Stromal cell of bone marrow (primary cell): ENCODE measurements at regions not wholly inside any gene's neighbourhood (a gene's known extent, or its start where the extent isn't known, plus 50 kb on each side); places are given as distances from the start of the nearest gene placed in this dataset.

Source experiments
- DNase-seq: peaks from one replicate; pipeline ENCODE4 v3.0.0-alpha.2; 2012; ENCODE audit warnings: low read depth

- DNase-seq = no peak
Measured at GRCh38 chr12:90899456-90900182, 55.4 kb downstream of the CCER1 start.

DNA sequence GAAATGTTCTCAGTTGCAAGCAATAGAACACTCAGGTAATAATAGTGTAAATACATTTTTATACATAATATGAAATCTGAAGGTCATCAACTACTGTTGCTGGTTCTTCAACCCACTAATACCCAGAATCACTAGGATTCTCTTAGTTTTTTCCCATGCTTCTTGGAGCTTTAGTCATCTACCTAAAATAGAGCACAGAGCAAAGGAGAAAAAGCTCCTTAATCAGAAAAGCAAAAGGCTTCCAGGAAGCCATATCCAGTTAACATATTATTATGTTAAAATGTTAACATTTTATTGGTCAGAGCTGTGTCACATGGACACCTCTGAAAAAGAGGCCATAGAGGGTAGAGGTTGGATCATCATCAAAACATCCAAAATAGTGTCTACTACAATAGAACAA is 57.0 kb downstream of the CCER1 start:
- DNase-seq = no peak

DNA sequence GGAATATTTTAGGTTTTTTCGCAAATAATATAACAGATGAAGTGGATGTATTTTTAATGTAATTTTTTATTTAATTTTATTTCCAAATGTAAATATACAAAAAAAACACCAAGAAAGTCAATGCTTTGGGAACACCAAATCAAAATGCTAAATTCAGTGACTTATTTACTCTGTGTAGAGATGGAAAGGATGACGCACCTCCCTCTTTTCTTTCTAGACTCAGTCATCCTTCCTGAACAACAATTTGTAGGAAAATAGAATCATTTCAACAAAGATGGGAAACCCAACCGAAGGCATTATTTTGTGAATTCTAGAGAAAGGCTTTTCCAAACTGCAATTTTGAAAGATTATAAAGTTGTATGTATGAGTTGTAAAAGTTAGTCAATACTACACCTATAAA is 57.7 kb downstream of the CCER1 start:
- DNase-seq = no peak

GRCh38 chr12:90896821-90897220 is 58.2 kb downstream of the CCER1 start:
- DNase-seq = no peak

DNA sequence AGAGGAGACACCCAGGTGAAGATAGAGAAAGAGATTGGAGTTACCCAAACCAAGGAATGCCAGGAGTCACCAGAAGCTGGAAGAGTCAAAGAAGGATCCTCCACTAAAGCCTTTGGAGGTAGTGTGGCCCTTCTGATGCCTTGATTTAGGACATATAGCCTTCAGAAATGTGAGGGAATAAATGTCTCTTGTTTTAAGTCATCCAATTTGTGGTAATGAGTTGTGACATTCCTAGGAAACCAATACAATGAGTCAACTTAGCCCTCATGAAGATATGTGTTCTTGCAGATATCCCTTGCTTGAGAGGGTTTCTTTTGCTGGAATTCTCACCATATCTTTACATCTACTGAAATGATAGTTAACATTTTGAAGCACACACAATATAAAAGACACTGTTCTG is 58.8 kb downstream of the CCER1 start:
- peak; percentile 41 for DNase-seq

DNA sequence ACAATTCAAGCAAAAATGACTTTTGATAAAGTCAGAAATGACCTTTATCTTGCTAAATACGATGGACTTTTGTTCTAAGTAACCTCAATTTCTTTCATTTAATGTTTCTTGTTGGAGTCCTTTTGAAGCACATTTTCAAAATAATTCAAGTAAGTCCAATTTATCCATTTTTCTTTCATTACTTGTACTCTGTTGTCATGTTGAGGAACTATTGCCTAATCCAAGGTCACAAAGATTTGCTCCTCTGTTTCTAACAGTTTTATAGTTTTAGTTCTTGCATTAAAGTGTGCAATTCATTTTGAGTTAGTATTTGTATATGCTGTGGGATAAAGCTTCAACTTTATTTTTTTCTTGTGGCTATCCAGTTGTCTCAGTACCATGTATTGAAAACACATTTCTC is 66.7 kb downstream of the CCER1 start:
- DNase-seq = no peak

DNA sequence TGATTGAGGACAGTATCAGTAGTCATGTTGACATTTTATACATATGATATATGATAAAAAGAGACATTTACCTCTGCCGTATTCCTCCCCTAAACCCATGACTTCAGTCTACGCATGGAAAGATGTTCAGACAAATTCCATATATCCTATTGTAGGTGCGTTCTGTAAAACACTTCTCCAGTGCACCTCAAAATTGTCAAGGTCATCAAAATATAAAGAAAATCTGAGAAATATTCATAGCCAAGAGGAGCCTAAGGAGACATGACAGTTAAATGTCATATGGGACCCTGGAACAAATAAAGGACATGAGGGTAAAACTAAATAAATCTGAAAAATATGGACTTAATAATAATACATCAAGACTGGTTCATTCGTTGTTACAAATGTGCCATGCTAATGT is 71.5 kb downstream of the CCER1 start:
- DNase-seq = no peak

GRCh38 chr12:90871726-90872096 is 83.3 kb downstream of the CCER1 start:
- DNase-seq = no peak

- DNase-seq = no peak
Measured at GRCh38 chr12:90870971-90871725, 83.8 kb downstream of the CCER1 start.

GRCh38 chr12:90868626-90869025 is 86.3 kb downstream of the CCER1 start:
- DNase-seq = no peak

GRCh38 chr12:90859591-90859990 is 95.4 kb downstream of the CCER1 start:
- no peak for DNase-seq

- no peak for DNase-seq
Measured at GRCh38 chr12:90858252-90858651, 96.7 kb downstream of the CCER1 start.

DNA sequence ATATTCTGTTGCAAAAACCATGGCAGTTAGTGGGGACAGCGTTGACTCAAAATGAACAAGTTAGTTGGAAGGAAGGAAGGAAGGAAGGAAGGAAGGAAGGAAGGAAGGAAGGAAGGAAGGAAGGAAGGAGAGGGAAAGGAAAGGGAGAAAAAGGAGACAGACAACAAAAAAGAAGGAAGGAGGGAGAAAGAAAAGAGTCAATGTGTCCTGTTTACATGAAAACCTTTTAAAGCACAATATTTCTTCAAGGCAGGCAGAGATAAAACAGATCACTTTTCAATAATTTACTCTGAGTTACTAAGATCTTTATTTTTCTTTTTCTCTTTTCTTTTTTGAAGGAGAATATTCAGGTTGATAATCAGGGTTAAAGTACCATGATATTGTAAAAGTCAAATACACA is 99.4 kb downstream of the CCER1 start:
- DNase-seq = no peak

DNA sequence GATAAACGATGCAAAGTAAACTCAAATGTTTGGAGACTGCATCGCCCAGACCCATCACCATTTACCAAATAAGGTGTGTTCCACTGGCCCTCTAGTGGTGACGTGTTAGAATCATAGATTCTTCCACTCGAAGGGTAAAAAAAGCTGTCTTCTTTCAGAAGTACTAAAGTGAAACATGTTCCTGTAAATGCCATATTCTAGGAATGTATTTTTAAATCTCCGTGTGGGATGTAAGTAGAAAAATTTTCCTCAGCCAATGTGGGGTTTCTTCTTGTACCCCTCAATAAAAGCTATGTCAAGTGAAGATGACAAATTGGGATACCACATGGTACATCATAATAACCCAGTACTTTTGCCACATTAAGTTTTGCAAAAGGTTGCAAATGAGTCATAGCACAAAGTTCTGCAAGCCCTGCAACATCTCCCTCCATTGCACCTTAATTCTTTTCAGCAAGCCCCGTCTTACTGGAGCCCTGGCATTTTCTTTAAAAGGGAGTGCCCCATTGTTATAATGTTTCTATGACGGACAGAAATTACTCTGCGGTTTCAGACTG is 100.8 kb downstream of the CCER1 start:
- peak; percentile 41 for DNase-seq

GRCh38 chr12:90851800-90852718 is 102.9 kb downstream of the CCER1 start:
- DNase-seq = no peak

DNA sequence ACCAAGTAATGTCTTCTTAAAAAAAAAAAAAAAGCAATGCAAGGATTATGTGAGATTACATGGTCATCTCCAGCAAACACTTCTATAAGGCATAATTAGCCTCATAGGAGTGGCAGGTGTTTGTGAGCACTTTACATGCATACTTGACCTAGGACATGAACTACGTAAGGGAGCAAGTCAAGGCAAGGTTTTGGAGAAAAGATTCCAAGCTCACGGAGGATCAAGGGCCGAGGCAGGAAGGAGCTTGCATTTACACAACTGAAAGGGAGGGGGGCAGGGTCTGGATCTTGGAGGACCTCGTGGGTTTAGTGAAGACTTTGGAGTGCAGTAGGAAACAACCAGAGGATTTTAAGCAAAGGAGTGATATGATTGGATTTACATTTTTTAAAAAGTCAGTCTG is 112.5 kb downstream of the CCER1 start:
- DNase-seq = no peak

GRCh38 chr12:90841336-90841735 is 113.6 kb downstream of the CCER1 start:
- no peak for DNase-seq

DNA sequence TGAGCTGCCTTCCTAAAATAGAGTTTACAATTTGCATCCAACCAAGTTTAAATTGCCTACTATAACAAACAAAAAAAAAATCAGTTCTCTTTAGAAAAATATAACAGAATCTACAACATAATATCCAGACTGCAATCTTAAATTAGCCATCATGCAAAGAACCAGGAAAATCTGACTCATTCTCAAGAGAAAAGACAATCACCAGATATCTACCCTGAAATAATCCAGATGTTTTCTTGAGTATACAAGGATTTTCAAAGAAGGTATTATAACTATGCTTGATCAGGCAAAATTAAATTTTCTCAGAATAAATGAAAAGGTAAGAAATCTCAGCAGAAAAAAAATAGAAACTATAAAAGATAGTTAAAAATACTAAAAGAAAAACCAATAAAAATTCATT is 115.6 kb downstream of the CCER1 start:
- peak; percentile 10 for DNase-seq

- no peak for DNase-seq
Measured at GRCh38 chr12:90836689-90837088, 118.3 kb downstream of the CCER1 start.

DNA sequence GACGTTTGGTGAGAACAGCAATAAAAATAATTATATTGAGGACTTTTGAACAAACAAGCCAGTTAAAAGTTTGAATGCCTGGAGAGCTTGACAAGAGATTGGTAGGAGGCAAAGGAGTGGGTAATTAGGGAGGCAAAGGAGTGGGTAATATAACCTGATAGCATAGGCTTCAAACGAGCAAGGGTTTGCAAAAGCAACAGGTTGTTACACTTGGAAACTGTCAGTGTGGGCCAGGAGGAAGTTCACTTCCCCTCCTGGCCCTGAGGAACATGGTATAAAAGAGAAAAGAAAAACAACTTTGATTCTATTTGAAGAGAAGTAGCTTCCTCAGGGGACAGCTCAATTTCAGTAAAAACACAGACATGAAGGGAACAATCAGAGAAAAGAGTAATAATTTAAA is 121.7 kb downstream of the CCER1 start:
- no peak for DNase-seq

GRCh38 chr12:90832427-90832826 is 122.5 kb downstream of the CCER1 start:
- no peak for DNase-seq

GRCh38 chr12:90831712-90832111 is 123.3 kb downstream of the CCER1 start:
- no peak for DNase-seq
